CD4-positive, alpha-beta T cell treated with Interleukin-4 for 4 hours (primary cell): ENCODE measurements at regions not wholly inside any gene's neighbourhood (a gene's known extent, or its start where the extent isn't known, plus 50 kb on each side); places are given as distances from the start of the nearest gene placed in this dataset.

Experiments used
- DNase-seq: peaks from one replicate; pipeline ENCODE4 v3.0.0-alpha.2; 2020

GRCh38 chr4:59091146-59092142 is 1981.3 kb upstream of the IGFBP7 start:
- DNase-seq = no peak

- DNase-seq = no peak
Observed at GRCh38 chr4:59094505-59094904, 1984.3 kb upstream of the IGFBP7 start.

GRCh38 chr4:59102311-59102710 is 1992.1 kb upstream of the IGFBP7 start:
- DNase-seq = no peak

GRCh38 chr4:59120287-59120814 is 2010.2 kb upstream of the IGFBP7 start:
- no peak for DNase-seq

- DNase-seq = no peak
Observed at GRCh38 chr4:59122626-59123025, 2012.4 kb upstream of the IGFBP7 start.

GRCh38 chr4:59126159-59126558 is 2016.0 kb upstream of the IGFBP7 start:
- no peak for DNase-seq

- DNase-seq = no peak
Observed at GRCh38 chr4:59127006-59127405, 2016.8 kb upstream of the IGFBP7 start.

- DNase-seq = no peak
Observed at GRCh38 chr4:59127743-59128142, 2017.6 kb upstream of the IGFBP7 start.

- no peak for DNase-seq
Observed at GRCh38 chr4:59135248-59135985, 2025.2 kb upstream of the IGFBP7 start.

- no peak for DNase-seq
Observed at GRCh38 chr4:59161249-59161648, 2038.9 kb upstream of the ADGRL3 start.

GRCh38 chr4:59175617-59176016 is 2024.5 kb upstream of the ADGRL3 start:
- DNase-seq = no peak

GRCh38 chr4:59179372-59179771 is 2020.8 kb upstream of the ADGRL3 start:
- DNase-seq = no peak

GRCh38 chr4:59180161-59180560 is 2020.0 kb upstream of the ADGRL3 start:
- no peak for DNase-seq

GRCh38 chr4:59180969-59181368 is 2019.2 kb upstream of the ADGRL3 start:
- no peak for DNase-seq

- DNase-seq = no peak
Observed at GRCh38 chr4:59195839-59196238, 2004.3 kb upstream of the ADGRL3 start.

GRCh38 chr4:59200992-59201391 is 1999.1 kb upstream of the ADGRL3 start:
- no peak for DNase-seq

GRCh38 chr4:59217910-59218631 is 1982.1 kb upstream of the ADGRL3 start:
- DNase-seq = no peak

GRCh38 chr4:59222221-59222620 is 1977.9 kb upstream of the ADGRL3 start:
- no peak for DNase-seq

- DNase-seq = no peak
Observed at GRCh38 chr4:59223292-59223941, 1976.7 kb upstream of the ADGRL3 start.

GRCh38 chr4:59238212-59238611 is 1961.9 kb upstream of the ADGRL3 start:
- DNase-seq = no peak

GRCh38 chr4:59240011-59240410 is 1960.1 kb upstream of the ADGRL3 start:
- DNase-seq = no peak

GRCh38 chr4:59243038-59243437 is 1957.1 kb upstream of the ADGRL3 start:
- DNase-seq = no peak
